ENCODE measurements at regions not wholly inside any gene's neighbourhood (a gene's known extent, or its start where the extent isn't known, plus 50 kb on each side); places are given as distances from the start of the nearest gene placed in this dataset.

GRCh38 chr1:221343607-221344006, 398.3 kb downstream of the DUSP10 start:
- CTCF ChIA-PET = no interaction called here
- Histone ChIP-seq H3K9ac (replicated peaks; ENCODE audit: extremely low read depth, insufficient read depth, low read length) (no peak overlapping the region), H3K27me3 (ENCODE audit: control insufficient read depth in 2 of 2, insufficient read depth in 2 of 2, low read length in 2 of 2) (no peaks in the 10 kb centered on the region), H3K4me1 (ENCODE audit: control insufficient read depth, extremely low read depth, insufficient read depth, low read length) (no peaks in the 10 kb centered on the region), H4K20me1 (replicated peaks; ENCODE audit: control insufficient read depth, extremely low read depth, insufficient read depth, low read length) (no peaks in the 10 kb centered on the region), H3K9me1 (replicated peaks; ENCODE audit: control insufficient read depth, extremely low read depth, insufficient read depth, low read length) (no peaks in the 10 kb centered on the region), H3K27ac (ENCODE audit: insufficient read depth, low read depth, low read length) (no peak overlapping the region), H3K79me2 (ENCODE audit: control insufficient read depth, insufficient read depth, low read length) (no peaks in the 10 kb centered on the region), H3K4me2 (ENCODE audit: insufficient read depth, low read length) (no peak overlapping the region), H3K36me3 (ENCODE audit: control insufficient read depth in 2 of 2, extremely low read depth in 1 of 2, insufficient read depth in 2 of 2, low read length in 2 of 2) (no peaks in the 10 kb centered on the region), H2AFZ (ENCODE audit: low read depth, low read length) (no peak overlapping the region), H3K9me3 (replicated peaks; ENCODE audit: control insufficient read depth, insufficient read depth, low read length) (no peaks in the 10 kb centered on the region), H3K4me3 (replicated peaks in 1 of 3; ENCODE audit: insufficient read depth in 1 of 3, low read depth in 1 of 3, low read length in 3 of 3) (no peak overlapping the region)
- POLR2A ChIA-PET = no interaction called here
- dilution Hi-C loops (cut with MboI; ENCODE audit: extremely low pct_ligation_motif_present, low sequenced_read_pairs) = no loop called here
- DNase-seq (ENCODE audit: low read depth, low spot score) (no peak), FAIRE-seq (no peak)
- TF ChIP-seq EZH2 (IDR thresholded peaks at IDR 0.05; ENCODE audit: borderline replicate concordance, low read depth, low read length, severe bottlenecking) = no peak
- TF ChIP-seq GATA2 (IDR thresholded peaks at IDR 0.05; ENCODE audit: insufficient read depth, insufficient read length, low read depth, low read length) = no peak
- TF ChIP-seq FOS (IDR thresholded peaks at IDR 0.05; ENCODE audit: borderline replicate concordance, insufficient read depth, low read length) = no peak
- TF ChIP-seq, protein P1, sequence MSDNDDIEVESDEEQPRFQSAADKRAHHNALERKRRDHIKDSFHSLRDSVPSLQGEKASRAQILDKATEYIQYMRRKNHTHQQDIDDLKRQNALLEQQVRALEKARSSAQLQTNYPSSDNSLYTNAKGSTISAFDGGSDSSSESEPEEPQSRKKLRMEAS (IDR thresholded peaks at IDR 0.05; ENCODE audit: insufficient read depth, insufficient read length) = no peak
- no peak for TF ChIP-seq POLR2A (IDR thresholded peaks at IDR 0.05; ENCODE audit: low read depth, low read length)
- TF ChIP-seq CTCF (IDR thresholded peaks at IDR 0.05; ENCODE audit: extremely low read depth in 1 of 2, insufficient read depth in 1 of 2, low read depth in 1 of 2, low read length in 2 of 2) = no peak
- TF ChIP-seq POLR2AphosphoS5 (IDR thresholded peaks at IDR 0.05; ENCODE audit: insufficient read depth, low read depth, low read length) = no peak
- no peak for TF ChIP-seq JUN (IDR thresholded peaks at IDR 0.05; ENCODE audit: borderline replicate concordance, insufficient read depth, insufficient read length, low read depth)
- no peak for TF ChIP-seq MYC (IDR thresholded peaks at IDR 0.05; ENCODE audit: low read depth, low read length)
- intact Hi-C loops (cut with micrococcal nuclease) = no loop called here
- no TSS peak for BruUV-seq (replicated peaks)
